ENCODE measurements at regions not wholly inside any gene's neighbourhood (a gene's known extent, or its start where the extent isn't known, plus 50 kb on each side); places are given as distances from the start of the nearest gene placed in this dataset.
"Not testable (repeated sequence)": the region's sequence is repeated elsewhere in the genome, so short reads cannot be mapped to it uniquely, and the experiment has no call there.

DNA sequence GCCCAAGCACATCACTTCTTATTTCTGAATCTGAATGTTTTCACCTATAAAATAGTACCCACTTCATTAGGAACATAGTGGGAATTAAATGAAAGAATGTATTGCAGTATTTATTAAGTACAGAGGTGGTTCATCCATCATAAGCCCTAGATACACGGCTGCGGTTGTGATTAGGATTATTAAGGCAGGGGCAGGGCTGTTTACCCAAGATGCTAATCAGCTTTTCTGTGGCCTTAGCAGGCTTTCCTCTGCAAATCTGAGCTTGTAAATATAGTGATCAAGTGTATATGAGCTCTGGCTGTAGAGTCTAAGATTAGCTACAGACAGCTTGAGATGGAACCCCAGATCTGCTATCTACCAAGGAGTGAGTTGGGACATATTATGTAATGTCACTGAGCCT is 124.1 kb upstream of the ADRA1B start:
- no peak for FAIRE-seq

DNA sequence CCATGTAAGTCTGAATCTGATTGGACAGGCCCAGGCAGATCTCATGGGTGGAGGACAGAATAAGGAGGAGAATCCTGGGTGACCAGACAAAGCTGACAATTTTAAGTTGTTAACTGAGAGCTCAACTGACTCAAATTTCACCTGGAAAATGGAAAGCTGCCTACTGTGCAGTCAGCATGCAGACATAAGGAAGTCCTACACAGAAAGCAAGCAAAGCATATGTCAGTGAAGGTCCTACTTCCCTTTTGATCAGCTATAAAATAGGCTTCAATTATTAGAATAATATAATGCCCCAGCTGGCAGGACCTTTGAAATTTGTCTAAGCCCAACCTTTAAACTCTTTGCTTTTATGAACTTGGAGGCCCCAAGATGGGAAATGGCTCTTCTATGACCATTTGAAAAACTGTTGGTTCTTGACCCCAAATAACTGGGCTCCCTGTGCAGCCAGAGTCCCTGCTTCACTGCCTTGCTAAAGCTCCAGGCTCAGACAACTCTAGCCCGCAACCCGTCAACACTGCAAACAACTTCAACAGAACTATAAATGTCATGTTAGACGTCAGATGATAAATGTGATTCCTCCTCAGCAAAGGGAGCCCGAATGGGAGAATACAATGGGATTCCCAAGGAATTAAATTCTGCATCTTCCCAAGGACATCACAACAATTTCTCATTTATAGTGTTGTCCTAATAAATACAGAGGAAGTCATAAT is 118.9 kb upstream of the ADRA1B start:
- no peak for FAIRE-seq

GRCh38 chr5:159799701-159800100 is 116.6 kb upstream of the ADRA1B start:
- no peak for FAIRE-seq

DNA sequence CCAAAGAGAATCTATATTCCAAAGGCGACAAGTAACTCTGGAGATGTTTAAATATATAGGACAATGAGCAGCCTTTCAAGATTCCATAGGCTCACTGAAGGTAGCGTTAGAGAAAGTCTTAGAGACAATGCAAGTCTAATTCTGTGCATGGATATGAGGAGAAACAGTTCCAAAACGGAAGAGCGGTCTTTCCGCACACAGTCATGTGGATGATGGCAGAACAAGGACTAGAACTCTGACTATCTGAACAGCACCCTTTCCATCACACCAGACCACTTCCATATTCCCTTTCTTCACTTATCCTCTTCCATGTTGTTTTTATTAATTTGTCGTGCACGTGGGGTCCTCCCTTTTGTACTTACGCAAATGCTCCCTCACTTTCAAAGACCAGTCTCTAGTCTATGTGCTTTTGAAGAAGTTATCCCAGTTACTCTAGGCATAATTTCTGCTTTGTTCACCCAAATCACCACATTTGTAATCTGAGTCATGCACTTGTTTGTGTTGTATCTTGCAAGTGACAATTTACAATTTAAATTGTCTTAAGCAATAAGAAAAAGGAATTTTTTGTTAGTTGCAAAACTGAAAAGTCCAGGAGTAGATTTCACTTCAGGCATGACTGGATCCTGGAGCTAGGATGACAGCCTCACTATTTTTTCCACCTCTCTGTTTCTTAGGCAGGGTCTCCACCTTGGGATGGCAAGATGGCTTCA is 116.0 kb upstream of the ADRA1B start:
- FAIRE-seq: no peak

DNA sequence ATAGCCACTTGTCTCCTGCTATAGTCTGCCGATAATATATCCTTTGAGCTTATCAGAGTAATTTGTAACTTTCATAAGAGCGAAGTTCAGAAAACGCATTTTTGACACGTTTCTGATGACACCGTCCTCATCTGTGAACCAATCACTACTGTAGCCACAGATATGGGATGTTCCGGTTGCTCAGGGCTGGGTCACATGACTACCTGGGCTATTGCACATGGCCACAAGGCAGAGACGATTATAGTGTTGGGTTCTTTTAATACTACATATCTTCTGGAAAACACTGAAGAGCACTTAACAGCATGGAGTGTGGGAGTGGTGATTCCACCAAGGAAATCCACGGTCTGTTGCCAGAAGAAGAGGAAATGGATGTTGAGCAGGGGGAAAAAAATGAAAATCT is 115.0 kb upstream of the ADRA1B start:
- no peak for FAIRE-seq

DNA sequence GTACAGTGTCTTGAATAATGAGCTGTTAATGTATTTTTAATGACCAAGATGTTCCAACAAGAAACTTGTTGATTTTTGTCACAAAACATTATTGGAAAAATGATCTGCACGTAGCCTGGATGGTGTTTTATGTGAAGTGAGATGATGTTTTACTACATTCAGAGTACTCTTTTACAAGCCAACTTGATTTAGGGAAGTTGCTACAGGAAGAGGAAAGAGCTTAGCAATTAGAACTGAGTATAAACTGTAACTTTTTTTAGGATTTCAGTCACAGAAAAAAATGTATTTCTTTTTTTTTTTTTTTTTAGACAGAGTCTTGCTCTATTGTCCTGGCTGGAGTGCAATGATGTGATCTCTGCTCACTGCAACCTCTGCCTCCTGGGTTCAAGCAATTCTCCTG is 113.6 kb upstream of the ADRA1B start:
- no peak for FAIRE-seq

- no peak for FAIRE-seq
These were observed 112.2 kb upstream of the ADRA1B start for GRCh38 chr5:159804121-159804520.

DNA sequence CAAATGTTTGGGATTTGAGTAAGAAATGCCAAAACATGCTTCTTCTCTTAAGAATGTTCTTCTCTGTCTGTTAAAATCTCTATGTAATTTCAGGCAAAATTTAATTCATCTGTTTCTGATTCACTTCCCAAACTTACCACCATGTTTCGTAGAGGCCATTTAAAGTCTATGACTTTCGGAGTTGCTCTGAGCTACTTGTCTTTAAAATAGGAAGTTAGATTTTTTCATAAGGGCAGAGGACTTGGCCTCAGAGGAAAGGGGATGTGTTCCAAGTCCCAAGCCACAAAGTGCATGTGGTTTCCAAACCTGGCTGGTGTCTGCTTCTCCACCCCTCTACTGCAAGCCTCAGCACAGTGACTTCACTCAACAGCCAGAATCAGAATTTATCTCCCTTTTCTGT is 111.3 kb upstream of the ADRA1B start:
- no peak for FAIRE-seq

DNA sequence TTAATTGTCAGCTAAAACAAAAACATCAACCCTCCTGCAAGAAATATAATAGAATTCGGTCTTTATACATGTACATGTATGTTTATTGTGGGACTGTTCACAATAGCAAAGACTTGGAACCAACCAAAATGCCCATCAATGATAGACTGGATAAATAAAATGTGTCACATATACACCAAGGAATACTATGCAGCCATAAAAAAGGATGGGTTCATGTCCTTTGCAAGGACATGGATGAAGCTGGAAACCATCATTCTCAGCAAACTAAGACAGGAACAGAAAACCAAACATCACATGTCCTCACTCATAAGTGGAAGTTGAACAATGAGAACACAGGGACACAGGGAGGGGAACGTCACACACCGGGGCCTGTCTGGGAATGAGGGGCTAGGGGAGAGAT is 109.1 kb upstream of the ADRA1B start:
- not testable (repeated sequence) for FAIRE-seq

DNA sequence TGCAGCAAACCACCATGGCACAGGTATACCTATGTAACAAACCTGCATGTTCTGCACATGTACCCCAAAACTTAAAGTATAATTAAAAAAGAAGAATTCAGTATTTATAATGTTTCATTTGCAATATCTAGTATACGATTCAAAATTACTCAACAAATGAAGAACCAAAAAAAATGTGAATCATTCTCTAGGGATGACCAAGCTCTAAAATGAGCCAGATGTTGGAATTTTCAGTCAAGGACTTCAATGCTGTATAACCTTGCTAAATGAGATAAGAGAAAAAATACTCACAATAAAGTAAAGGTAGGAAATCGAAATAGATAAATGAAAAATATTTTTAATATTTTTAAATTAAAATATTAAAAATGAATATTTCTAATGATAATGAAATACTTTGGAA is 108.7 kb upstream of the ADRA1B start:
- no peak for FAIRE-seq

- no peak for FAIRE-seq
These were observed 104.6 kb upstream of the ADRA1B start for GRCh38 chr5:159811712-159812111.

DNA sequence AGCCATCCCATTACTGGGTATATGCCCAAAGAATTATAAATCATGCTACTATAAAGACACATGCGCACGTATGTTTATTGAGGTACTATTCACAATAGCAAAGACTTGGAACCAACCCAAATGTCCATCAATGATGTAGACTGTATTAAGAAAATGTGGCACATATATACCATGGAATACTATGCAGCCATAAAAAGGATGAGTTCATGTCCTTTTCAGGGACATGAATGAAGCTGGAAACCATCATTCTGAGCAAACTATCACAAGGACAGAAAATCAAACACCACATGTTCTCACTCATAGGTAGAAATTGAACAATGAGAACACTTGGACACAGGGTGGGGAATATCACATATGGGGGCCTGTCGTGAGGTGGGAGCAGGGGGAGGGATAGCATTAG is 103.5 kb upstream of the ADRA1B start:
- not testable (repeated sequence) for FAIRE-seq

GRCh38 chr5:159814222-159814621 is 102.1 kb upstream of the ADRA1B start:
- no peak for FAIRE-seq

- no peak for FAIRE-seq
These were observed 101.3 kb upstream of the ADRA1B start for GRCh38 chr5:159814805-159815585.

DNA sequence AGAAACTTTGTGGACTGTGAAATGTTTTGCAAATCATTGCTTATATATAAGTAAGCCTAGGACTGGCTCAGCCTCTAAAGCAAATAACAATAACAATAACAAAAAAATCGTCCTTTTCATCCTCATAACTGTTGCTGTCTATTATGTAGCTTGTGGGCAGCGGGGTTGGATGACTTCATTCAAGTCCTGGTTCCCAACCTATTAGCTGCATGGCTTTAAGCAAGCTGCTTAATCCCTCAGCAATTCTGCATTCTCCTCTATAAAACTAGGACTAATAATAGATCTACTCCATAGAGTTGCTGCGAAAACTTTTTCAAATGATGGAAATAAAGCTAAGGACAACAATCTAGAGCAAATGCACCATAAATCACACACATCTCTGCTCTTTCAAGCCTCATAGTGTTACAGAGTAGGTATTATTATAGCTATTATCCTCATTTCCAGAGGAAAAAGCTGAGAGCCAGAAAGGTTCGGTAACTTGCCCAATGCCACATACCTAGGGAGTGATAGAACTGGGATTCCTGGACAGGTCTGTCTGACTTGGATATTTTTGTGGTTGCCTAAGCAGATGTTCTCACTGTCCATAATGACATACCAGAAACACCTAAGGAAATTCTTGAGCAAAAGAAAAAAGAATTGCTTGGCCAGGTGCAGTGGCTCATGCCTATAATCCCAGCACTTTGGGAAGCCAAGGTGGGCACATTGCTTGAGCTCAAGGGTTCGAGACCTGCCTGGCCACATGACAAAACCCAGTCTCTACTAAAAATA is 98.8 kb upstream of the ADRA1B start:
- no peak for FAIRE-seq

GRCh38 chr5:159819591-159820411 is 96.5 kb upstream of the ADRA1B start:
- FAIRE-seq: no peak

DNA sequence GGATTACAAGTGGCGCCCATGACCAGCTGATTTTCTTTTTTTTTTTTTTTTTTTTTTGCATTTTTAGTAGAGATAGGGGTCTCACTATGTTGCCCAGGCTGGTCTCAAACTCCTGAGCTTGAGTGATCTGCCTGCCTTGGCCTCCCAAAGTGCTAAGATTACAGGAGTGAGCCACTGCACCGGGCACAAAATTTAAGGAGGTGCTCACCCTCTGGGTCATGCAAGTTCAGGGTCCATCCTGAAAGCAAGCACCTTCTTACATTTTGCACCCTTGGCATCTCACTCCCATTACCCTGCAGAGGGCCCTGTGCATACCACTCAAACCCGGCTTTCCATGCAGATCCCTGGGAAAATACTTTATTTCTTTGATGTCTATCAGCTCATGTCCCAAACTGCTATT is 95.6 kb upstream of the ADRA1B start:
- no peak for FAIRE-seq

DNA sequence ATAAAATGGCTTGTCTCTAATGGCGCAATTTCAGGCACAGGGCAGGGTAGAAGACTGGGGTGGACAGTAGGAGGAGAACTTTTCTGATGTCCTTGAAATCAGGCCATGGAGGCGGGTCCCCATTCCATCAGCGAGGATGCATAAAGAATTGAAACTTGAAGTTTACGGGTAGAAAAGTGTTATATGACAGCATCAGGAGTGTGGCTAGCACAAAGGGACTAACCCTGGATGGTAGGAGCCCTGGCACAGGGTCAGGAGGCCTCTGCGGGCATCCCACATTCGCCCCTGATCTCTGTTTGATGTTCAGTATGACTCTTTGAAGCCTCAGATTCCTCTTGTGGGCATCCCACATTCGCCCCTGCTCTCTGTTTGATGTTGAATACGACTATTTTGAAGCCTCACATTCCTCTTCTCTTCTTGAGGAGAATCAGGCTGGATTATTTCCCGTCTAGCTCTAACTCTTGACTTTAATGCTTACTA is 94.8 kb upstream of the ADRA1B start:
- no peak for FAIRE-seq

GRCh38 chr5:159824188-159825161 is 91.8 kb upstream of the ADRA1B start:
- FAIRE-seq: no peak

GRCh38 chr5:159825551-159826051 is 90.7 kb upstream of the ADRA1B start:
- no peak for FAIRE-seq
